ENCODE measurements at regions not wholly inside any gene's neighbourhood (a gene's known extent, or its start where the extent isn't known, plus 50 kb on each side); places are given as distances from the start of the nearest gene placed in this dataset.

DNA sequence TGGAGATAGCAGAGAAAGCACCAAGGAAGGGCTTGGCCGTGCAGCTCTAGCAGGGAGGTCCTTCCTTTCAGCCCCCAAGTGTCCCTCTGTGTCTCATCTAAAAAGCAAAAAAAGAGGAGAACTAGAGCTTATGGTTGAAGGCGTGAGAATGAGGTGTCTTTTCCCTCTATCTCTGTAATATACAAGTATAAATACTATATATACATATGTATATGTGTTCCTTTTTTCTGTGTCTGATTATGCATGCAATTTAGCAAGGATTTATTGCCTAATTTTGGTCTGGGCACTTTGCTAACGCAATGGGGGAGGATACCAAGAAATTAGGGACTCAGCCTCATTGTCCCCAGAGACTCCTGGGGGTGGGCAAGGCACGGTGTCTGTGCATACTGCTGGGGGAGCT, 90.2 kb upstream of the CCL2 start:
- no peak for TF ChIP-seq CTCF (conservative IDR thresholded peaks at IDR 0.05)
- TF ChIP-seq ZFX (IDR thresholded peaks at IDR 0.05), result no peak
